Daoy (cell line): ENCODE measurements at regions not wholly inside any gene's neighbourhood (a gene's known extent, or its start where the extent isn't known, plus 50 kb on each side); places are given as distances from the start of the nearest gene placed in this dataset.

Source experiments
- DNase-seq: peaks from one replicate; pipeline ENCODE4 v3.0.0-alpha.2; 2015; ENCODE audit warnings: low read depth

DNA sequence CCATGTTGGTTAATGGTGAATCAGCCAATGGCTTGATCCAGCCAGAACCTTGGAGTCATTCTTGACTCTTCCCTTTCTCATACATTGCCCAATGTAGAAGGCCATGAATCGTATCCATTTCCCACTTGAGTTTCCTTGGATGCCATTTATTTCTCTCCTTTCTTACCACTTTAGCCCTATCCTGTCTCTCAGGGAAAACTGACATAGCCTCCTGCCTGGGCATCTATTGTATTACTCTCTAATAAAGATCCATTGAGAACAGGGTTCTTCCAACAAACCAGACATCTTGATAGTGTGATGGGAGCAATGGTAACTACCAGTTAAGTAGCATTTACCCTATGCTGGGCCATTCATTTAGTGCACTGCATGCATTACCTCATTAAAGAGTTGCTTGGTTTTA, 104.2 kb upstream of the CDH11 start:
- no peak for DNase-seq

DNA sequence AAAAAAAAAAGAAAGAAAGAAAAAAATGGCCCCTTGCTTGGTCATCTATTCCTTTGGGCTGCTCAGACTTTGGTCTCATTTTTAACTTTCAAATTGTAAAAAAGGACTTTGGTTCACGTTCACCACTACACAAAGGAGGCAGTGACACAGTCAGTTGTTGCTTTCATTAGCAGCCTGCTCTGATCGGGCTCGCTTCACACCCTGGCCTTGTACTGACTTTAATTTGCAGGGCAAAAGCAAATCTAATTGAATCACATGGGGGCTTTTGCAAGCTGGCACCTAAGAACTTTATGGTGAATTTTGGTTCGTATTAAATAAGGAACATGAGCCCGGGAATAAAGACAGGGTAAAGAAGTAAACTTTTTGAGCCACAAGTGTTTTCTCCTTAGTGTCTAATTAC, 103.6 kb upstream of the CDH11 start:
- no peak for DNase-seq

DNA sequence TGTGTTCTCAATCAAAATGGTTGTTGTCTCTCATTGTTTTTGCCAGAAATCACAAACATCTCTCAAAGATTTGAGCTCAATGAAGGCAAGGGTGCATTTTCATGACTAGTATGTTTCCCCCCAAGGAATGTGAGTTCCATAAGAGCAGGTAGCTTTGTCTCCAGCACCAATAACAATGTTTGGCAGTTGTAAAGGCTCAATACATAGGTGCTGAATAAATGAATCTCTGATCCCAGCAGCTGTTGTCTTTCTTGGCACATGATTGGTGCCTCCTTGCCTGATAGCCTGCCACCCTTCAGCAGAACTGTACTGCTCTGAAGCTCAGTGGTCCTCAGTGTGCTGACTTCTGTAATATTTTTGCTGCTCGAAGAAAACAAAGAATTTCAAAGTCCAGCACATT, 103.1 kb upstream of the CDH11 start:
- no peak for DNase-seq

DNA sequence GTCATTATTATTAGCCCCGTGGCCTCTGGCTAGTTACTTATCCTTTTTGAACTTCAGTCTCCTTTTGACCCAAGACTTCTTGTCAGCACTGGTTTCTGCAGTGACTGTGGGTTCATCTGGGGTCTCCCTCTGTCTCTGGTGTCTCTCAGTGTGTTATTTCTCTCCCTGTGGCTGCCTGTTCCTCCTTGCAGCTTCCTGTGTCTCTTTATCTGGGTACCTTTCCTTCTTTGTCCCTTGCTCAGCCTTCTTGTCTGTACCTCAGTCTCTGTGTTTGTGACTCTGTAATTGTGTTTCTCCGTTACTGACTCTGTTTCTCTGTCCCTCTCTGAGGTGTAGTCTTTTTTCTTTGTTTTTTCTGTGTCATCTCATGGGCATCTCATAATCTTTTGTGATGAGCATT, 102.6 kb upstream of the CDH11 start:
- DNase-seq: no peak

DNA sequence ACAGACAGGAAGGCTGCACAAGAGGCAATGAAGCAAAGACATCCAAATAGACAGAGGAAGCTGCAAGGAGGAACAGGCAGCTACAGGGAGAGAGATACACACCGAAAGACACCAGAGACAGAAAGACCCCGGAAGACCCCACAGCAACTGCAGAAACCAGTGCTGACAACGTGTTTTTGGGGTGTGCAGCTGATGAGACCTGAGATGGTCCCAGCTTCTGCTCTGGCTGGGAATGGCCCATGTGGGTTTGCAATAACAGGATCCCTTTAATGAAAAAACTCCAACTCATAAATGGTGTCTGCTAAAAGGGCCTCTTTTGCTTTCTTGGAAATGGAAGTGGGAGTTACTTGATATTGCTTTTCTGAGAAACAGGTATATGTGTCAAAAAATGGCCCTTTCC, 101.5 kb upstream of the CDH11 start:
- DNase-seq: no peak

DNA sequence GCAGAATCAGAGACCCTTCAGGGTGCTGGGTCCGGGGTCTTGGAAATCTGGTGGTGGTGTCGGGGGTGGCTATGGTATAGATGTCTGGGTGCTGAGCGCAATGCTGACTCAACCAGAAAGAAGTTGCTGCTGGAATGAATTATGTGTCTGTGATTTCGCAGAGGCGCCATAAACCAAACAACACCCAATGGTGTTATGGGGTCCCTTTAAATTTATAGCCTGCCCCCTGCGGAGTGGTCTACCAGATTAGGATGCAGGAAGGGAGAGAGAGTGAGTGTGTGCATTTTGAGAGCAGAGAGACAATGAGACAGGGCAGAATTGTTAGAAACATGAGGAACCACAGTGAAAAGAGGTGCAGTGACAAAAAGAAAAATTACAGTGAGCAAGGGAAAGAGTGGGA, 100.7 kb upstream of the CDH11 start:
- DNase-seq: peak; percentile 2

DNA sequence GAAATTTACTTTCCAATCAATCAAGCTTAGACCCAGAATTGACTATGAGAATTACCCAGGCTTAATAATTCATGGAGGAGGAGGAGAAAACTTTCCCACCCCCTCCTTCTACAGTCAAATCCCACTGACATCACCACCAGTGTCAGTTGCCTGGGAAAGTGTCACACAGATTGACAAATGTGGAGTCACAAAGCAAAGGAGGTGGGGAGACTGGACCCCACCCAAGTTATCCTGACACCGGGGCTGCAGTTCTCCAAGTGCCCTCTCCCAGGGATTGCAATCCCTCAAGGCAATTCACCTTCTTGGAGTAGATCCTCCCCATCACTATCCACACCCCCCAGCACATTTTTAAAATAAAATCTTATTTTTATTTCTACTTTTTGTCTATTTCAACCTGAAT, 100.2 kb upstream of the CDH11 start:
- no peak for DNase-seq

DNA sequence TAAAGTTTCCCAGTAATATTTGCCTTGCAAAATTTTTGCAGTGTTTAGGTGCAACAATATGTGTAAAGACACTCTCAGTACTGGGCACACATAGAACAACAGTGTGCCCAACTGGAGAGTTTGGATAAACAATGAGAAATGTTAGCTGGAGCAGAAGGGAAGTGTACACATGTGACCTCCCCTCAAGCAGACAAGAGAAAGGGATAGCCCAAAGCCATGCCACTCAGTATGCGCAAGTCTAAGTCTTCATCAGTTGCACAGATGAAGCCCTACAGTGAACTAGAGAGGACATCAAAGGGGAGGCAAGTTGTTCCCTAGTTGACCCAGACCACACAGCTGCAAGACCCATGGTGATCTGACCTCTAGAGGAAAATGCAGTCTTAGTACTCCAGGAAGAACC, 97.9 kb upstream of the CDH11 start:
- DNase-seq: no peak

DNA sequence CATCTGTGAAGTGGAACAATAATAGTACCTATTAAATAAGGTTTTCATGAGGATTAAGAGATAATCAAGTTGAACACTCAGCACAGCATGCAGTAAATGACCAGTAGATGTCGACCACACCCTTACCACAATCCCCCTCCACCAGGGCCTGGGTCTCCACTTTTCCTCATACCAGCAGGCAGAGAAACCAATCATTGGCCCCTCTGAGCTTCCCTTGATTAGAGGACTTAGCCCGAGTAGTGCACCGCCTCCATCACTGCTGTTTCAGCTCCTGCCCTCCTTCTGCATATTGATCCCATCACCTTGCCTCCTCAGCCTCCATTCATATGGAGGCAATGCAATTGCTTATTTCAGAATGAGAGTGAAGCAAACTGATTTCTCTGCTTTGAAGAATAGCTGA, 96.5 kb upstream of the CDH11 start:
- no peak for DNase-seq

DNA sequence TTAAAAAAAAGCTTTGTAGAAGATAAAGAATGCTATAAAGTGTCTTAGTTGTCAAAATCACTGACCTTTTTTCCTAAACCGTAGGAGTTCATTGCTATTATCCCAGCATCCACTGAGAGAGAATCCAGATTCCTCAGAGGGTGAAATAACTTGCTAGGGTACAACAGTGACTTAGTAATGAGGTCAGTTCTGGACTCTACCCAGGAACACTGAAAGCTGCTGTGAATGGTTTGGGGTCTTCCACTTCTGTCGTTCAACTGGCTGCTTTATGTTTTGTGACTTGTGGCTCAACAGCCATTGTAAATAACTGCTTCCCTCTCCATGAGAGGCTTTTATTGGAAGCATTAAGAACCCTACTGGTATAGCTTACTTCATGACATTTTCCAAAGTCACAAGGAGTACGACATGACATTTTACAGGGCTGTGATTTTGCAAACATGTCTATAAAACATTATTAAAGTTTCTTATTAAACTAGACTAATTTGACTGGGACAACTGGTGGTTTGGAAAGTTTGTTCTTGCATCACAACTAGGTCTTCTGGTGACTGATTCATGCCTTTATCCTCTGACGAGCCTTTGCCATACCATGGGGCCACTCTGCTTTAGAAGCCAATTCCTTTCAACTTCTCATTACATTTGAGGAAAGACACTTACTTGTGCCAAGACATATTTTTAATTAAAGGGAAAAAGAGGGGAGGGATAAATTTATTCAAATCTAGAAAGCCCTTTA, 92.2 kb upstream of the CDH11 start:
- DNase-seq: no peak

DNA sequence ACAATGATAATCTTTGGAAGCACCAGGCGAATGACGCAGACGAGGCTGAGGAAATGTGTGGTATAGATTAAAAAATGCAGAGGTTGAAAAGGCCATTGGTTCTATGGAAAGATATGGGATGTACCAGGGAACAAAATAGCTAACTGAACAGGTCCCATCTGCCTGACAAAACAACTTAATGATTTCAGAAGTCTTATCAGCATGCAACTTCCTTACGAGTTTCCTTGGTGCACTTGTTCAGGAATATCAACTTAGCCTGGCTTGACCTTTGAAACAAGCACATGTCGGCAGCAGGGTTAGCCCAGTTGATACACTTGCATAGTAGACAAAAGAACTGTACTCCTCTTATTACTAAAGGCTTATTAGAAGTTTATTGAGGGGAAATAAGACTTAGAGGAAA, 90.9 kb upstream of the CDH11 start:
- DNase-seq: no peak

DNA sequence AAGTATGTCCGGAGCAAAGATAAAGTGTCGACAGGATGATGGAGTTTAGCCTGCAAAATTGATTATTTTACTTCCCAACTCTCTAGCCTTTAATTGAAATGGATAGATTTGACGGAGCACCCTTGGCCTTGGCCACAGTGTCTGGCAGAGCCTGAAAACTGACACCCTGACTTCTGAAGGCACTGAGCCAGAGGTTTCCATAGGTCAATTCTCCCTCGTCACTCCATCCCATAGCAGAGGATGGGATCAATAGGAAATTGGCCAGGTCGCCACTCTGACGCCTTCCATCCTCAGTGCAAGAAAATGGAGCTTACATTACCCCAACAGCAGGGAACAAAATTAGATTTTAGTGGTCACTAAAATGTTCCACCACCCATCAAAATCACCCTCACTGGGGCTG, 90.4 kb upstream of the CDH11 start:
- DNase-seq: no peak

DNA sequence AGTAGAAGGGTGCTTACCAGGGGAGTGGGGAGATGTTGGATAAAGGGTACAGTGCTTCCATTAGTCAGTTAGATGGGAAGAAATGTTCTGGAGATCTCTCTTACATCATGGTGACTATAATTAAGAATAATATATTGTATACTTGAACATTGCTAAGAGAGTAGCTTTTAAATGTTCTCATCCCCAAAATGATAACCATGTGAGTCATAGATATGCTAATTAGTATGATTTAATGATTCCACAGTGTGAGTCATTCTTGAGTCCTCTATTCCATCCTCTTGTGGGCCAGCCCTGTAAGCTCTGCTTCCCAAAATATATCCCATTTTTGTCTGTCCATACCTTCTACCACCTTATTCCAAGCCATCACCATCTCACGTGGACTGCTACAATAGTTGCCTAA, 80.6 kb upstream of the CDH11 start:
- peak; percentile 26 for DNase-seq

DNA sequence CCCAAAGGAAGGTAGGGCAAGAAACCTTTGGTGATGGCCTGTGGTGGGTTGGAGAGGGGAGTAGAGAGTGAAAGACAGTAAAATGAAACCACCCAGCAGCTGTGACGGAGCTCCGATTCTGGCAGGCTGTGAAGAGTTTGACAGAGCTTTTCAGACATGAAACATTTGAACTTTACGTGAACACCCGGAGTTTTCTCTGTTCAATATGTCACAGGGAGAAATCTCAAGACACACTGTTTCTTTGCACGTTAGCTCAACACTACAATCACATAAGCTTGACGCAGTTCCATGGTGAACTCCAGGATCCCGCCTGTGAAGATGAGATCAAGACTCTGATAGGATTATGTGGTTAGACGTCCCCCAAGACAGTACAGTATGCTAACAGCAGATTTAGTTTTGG, 79.6 kb upstream of the CDH11 start:
- peak; percentile 9 for DNase-seq

DNA sequence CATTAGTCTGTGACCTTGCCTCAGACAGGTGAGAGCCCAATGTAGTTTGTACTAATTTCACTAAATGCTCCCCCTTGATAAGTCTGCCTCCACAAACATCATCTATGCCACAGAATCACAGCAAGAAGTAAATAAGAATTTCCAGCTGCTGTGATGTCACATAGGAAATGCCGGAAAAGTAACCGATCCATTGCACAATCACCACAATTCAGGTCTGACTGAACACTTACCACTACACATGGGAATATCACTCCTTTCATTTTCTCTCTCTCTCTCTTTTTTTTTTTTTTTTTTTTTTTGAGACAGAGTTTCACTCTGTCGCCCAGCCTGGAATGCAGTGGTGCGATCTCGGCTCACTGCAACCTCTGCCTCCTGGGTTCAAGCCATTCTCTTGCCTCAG, 79.0 kb upstream of the CDH11 start:
- DNase-seq: peak; percentile 7

DNA sequence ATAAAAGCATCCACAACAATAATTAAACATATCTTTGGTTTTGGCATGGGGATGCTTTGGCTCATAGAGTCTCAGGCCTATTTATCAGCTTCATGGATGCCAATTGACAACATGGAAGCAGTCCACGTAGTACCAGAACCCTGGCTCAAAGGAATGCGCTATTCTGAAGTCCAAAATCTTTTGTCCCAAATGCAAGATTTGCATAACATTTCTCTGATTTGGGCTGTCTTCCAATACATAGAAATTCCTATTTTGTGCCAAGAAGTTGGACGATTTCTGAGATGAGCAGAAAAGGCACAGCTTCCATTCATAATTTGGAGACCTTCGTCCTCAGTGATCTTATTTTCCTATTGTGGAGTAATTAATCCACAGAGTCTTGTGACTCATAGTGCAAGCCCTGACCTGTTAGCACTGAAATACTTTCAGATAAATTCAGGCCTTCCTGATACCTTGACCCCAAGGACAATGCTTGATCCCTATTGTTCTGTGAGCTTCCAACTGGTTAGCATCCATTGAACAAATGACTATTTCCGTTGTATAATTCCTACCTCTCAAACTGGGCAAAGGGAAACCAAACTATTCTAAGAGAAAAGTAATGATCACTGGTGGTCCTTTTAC, 78.4 kb upstream of the CDH11 start:
- no peak for DNase-seq

DNA sequence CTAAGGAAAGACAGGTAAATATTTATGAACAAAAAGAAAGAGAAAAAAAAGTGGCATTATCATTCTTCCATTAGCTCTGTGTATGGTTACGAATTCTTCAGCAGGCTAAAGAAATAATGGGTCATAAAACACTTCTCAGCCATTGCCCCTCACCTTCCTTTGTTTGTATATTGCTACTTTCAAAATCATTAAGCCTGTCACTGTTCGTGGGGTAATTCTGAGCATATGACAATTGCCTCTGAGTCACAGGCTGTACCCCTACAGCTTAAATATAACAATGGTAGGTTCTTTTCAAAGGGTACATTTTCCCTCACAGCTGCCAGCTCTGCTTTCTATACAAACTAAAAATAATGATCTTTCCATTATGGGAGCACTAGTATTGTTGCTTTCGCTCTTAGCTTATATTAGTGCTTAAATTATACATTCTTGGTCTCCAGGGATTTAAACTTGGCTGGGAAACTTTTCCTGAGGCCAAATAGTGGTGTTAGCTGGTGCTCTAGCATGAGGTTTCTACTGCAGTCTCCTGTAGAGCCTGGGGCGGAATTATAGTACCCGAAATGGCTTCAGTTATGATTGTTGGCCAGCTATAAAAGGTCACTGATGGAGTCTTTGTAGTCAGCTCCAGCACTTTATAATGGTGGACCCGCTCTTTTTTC, 74.7 kb upstream of the CDH11 start:
- DNase-seq: no peak

DNA sequence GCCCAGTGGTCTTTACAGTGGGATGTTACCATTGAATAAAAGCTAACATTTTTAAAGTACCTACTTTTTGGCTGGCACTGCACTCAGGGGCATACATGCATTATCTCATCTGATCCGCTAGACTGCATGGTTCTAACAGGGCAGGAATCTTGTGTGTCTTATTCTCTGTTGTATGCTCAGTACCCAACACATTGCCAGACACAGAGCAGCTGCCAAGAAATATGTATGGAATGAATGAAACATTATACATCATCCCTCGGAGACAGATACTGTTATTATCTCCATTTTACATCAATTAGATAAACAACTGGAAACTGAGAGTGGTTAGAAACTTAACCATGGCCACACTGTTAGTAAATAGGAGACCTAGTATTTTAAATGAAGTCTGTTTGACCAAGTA, 74.1 kb upstream of the CDH11 start:
- no peak for DNase-seq

DNA sequence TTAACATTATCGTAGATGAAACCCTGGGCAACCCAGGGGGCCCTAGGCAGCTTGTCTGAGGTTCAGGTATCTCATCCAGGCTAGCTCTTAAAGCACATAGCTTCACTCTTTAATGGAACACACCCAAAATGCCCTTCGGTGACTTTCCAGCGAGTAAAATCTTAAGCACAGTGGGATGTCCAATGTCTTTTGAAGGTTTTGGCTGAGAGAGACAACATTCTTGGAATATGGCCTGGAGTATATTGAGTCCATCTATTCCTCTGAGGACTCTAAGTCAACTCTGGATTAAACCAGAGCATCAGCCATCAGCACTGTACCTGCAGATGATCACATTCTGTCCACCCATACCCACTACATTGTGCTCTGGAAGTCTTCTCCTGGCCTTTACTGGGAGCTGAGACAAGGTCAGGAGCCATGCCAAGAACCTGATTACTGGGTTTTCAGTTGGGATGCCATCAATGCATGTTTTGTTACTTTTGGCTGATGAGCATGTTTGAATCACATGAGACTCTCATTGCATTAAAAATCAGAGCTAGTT, 63.4 kb upstream of the CDH11 start:
- DNase-seq: no peak

DNA sequence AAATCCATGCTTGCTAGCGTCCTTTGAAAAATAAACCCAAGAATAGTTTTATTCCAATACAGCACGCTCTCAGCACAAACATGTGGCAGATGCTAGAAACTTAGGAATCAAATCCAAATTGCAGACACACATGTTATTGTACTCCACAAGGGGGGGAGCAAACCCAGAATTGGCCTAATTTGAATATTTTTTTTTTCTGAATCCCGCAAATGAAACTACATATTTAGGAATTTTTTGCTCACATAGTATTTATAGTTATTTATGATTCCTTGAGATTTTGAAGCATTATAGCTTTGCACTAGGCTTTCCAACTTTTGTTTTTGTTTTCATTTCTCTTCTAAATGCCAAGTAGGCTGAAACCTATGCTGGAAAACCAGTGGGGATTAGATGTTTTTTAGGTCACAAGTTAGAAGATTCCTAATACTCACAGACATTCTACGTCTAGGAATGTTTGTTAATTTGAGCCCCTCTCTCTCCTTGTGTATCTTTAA, 59.3 kb upstream of the CDH11 start:
- no peak for DNase-seq

DNA sequence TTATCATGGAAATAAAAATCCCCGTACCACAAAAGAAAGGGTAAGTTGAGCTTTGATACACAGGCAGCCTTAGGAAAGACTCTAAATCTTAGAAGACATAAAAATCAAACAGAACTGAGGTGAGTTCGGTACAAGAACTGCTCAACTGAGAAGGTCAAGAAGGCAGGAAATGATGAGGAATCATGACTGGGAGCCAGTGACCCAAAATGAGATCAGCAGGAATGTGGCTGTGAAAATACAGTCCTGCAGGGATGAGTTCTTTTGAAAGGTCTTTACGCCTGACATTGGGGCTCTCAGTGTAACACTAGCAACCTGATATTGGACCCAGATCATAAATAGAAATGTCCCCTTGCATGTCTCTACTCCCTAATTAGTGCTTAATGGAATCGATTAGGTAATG, 56.3 kb upstream of the CDH11 start:
- peak; percentile 8 for DNase-seq

DNA sequence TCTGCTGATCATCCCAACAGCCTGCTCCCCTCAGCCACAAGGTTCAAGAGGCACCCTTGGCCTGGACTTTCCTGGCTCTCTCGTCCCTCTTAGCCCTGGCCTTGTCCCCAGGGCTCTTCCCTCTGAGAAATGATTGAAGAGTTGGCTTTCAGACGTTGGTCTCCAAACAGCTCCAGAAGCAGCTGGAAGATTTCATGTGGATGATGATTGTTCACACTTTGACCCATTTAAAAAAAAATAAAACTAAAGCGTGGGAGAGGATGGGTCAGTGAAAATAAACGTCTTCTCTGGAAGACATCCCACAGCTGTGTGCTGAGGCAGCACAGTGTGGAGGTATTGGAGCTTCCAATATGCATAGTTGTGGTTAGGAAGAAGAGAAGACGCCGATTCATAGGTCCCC, 54.7 kb upstream of the CDH11 start:
- peak; percentile 6 for DNase-seq

DNA sequence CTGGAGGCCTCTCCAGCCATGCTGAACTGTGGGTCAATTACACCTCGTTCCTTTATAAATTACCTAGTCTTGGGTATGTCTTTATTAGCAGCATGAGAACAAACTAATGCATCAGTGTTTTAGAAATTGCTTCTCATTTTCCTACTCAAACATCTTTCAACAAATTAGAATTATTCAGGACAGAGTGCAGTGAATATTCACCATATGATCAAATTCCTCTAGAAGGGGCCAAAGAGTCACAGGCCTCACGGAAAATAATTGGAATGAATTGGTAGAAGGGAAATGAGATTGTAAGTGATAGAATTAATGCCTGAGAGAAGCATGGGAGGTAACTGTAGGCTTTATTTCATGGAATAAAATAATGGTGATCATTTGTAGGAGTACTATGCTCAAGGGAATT, 50.5 kb upstream of the CDH11 start:
- no peak for DNase-seq
